SKM-1 treated with dmso at 0.1 percent for 144 hours (cell line): ENCODE measurements at regions not wholly inside any gene's neighbourhood (a gene's known extent, or its start where the extent isn't known, plus 50 kb on each side); places are given as distances from the start of the nearest gene placed in this dataset.

Experiments used
- DNase-seq: peaks from one replicate; lab custom pipeline; 2025; ENCODE audit not compliant: unreplicated experiment; lab: John Stamatoyannopoulos, UW

DNA sequence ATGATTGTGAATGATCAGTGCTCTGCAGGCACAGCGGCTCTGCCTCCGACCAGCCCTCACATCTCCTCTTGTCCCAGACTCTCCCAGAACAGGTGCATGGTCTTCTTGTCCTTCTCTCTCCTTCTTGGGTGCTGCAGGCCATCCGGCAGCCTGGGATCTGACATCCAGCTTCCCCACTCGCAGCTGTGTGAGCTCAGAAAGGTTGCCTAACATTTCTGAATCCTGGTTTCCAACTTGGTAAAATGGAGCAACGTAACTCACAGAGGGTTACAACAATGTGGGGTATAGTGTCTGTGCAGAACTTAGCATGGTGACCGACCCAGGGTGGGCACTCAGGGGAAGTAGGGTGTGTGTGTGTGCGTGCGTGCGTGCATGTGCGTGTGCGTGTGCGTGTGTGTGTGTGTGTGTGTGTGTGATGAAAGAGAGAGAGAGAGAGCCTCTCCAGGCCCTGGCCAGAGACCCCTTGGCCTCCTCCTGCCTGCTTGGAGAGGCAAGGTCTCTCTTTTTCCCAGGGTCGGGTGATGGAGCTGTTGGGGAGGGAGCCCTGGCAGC lies 110.1 kb downstream of the SNX5 start:
- no peak for DNase-seq

DNA sequence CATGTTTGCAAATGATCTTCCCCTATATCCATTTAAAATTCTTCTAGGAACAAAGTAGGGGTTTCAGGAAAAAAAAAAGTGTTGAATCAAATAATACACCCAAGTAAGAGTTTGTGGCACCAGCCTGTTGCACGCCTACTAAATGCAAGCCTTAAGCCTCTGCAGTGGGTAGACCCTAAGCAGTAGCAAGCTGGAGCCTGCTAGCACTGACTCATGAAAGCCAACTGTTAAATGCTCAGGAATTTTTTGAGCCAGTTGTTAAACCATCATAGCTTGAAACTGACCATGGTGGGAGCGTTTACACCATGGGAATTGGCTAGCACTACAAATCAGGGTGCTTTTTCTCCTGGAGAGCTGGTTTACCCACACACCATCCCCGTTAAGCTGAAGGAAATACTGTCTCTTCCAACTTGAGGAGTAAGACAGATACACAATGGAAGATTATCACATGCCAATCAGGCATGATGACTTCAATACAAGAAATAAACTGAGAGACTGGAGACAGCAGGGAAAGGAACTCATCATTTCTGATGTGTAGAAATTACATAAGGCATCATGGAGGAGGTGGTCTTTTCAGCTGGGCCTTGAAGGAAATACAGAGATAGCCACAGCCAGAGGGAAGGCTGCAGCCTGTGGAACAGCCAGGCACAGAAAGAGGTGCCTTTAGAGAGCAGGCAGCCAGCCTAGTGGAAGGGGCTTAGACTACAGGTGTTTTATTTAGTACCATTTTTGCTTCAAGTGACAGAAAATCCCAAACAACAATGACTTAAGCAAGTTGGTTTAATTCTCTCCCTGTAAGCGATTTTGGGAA lies 110.8 kb downstream of the SNX5 start:
- DNase-seq, result no peak

DNA sequence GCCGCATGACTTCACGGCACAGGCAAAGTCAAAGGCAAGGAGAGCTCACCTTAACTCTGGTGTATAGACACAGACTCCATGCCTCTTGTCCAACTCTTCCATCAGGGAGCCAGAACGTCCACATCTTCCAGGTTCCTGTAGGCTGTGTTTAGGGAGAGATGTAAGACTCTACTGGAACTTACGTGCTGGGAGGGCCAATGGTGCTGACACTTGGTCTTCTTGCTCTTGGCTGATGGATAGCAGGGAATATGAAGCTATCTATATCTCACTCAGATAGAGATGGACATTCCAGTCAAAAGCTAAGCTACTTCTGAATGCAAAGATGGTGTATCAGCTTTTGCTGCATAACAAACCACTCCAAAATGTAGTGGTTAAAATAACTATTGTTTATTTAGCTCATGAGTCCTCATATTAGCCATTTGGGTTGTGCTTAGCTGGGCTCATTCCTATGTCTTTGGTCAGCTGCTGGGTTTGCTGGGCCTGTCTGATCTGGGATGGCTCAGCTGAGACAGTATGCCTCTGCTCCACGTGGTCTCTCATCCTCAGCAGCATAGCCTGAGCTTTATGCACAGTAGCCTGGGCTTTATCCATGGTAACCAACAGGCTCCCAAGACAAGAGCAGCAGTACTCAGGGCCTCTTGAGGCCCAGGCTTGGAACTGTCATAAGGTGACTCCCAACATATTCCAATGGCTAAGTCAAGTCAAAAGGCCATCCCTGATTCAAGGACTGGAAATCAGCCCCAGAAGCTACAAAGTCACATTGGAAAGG lies 111.6 kb downstream of the SNX5 start:
- no peak for DNase-seq

DNA sequence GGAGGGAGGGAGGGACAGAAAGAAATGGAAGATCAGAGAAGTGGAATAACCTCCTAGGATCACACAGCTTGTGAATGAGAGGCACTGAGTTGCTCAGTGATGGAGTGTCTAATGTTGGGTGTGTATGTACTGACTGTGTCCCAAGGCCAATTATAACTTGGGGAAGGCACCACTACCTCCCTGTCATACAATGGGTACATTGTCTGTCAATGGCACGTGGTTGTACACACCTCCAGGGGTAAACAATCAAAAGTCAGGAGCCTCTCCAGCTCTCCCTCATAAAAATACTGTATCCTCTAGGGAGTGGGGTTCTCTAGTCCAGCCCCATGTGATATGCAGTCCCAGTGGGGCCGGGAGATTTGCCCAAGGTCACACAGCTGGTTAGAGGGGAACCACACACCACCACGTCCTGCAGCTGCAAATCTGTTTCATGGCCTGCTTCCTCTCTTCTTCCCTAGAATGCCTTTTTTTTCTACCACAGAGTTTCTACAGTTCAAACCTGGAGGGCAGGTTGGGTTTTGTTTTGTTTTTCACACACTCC lies 112.5 kb downstream of the SNX5 start:
- no peak for DNase-seq

DNA sequence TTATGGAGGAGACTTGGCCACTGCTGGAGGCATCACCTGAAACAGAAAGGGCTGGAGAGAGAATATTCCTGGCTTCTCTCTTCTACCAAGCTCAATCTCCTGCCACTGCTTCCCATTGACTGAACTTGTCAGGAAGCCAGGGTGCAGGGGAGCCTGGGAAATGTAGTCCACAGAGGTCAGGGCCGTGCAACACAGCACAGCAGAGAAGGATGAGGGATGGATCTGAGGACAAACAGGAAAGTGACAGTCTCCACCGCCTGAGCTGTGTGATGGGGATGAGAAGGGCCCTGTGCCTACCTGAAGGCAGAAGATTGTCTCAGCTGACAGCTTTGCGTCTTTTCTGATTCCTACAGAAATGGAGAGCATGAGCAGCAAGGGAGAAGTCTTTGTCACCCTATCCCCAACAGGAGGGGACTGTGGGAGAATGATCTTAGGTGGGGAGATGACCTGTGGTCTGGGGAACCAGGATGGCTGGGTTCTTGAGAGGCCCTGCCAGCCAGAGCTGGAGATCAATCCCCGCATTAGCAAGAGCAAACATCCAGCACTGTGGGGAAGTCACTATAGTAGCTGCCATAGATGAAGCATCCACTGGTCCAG lies 114.2 kb downstream of the SNX5 start:
- no peak for DNase-seq

DNA sequence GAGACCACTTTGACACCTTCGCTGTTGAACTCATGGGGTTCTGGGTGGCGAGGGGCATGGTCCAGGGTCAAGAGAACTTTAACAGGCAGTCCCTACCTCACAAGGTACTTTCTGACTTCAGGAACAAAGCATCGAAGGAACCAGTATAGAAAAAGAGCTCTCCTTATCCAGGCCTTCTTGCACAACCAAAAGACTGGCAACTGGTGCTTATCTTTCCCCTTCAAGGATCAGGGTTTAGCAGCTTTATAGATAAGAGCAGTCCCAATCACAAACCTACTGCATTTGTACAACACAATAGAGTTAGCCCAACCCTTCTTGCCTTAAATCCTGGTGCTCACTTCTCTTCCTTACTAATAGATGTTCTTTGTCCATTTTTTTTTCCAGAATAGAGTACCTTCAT lies 116.3 kb downstream of the SNX5 start:
- DNase-seq, result no peak

DNA sequence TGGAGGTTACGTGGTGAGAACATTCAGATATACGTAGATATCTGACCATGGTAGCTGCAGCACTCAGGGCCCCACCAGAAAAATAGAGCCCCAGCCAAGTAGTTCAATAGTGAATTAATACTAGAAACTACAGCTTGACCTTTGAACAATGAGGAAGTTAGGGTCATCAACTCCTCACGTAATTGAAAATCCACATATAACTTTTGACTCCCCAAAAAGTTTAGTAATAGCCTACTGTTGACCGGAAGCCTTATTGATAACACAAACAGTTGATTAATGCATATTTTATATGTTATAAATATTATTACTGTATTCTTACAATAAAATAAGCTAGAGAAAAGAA lies 117.9 kb downstream of the SNX5 start:
- DNase-seq, result no peak

DNA sequence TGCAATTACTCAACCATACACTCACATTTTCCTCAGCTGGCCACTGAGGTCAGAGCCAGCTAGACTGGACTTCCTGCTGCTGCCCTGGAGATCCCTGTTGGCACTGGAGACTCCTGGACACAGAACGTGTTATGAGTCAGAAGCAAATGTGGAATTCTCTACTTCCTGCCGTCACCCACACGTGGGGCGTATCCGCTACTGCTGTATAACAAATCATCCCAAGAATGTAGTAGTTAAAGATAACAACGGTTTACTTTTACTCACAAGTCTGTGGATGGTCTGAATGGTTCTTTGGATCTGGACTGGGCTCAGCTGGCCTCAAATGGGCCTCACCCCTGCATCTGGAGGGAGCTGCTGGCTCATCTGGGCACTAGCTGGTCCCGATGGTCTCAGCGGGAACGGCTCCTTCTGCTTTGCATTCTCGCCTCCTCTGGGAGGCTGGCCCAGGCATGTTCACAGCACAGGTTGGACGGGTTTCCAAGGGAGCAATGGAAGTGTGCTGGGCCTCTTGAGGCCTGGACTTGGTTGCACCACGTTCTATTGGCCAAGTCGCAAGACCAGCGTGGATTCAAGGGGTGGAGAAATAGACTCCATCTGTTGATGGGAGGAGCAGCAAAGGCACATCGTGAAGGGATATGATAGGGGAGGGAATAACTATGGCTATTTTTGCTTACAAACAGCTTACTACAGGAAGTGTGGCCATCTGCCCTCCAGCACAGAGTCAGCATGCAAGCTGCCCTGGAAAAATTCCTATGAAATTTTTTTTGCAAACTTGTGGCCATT lies 118.5 kb downstream of the SNX5 start:
- no peak for DNase-seq

DNA sequence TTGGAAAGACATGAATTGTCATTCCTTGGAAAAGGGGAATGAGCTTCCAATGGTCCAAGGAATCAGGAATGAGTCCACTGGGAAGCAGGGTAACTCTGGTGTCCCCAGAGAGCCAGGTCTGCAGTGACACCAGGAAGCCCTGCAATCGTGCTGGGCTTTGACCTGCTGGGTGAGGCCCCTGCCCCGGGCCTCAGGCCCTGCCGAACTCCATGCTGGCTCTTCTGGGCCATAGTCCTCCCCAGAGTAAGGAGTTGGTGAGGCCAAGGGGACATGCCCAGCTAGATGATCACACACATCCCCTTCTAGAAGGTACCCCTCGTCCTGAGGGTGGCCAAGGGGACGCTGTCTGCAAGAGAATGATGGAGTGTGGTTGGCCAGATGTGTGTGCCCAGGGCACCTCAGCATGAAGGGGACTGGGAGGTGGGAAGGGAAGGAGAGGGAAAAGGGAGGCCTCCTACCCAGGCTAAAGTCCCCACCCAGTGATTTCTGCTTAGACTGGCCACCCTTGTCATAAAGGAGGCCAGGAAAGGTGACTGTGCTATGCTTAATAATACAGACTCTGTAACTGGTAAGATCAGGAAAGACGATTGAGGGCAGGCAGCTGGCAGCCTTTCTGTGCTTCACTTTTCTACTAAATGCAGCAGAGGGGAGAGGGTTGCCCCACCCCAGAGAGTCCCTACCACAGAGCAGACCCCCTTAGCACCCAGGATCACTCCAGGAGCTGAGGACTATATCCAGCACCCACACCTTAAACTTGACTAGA lies 119.3 kb downstream of the SNX5 start:
- DNase-seq, result no peak

DNA sequence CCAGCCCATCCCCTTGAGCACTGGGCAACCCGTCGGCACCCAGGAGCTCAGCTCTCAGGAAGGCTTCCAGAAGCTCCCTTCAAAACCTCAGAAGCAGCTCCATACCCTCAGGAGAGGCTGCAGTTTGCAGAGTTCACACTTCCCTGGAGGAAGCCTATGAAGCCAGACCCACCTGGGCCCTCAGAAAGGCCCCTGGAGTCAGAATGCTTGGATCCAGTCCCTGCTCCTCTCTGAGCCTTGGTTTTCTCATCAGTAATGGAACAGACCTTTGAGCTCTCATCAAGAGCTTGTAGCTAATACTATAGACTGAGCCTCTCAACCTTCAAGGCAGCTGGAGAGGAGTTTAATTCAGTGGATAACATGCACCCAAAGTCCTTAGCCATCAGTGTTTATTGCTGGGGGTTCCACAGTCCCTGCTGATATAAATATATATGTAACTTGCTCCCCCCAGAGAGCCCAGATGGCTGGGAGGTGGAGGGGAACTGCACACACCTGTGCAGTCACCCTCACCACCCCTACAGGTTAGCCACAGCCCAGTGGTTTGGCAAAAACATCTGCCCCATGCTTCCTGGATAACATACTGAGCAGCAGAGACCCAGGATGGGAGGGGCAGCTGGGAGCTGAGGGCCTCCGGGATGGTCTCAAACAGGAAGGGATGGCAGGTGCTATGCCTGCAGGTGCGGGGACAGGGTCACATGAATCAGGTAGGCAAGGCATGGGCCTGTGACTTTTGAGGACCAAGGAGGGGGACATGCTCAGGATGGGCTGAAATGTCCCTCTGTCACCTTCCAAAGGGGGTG lies 120.1 kb downstream of the SNX5 start:
- no peak for DNase-seq

DNA sequence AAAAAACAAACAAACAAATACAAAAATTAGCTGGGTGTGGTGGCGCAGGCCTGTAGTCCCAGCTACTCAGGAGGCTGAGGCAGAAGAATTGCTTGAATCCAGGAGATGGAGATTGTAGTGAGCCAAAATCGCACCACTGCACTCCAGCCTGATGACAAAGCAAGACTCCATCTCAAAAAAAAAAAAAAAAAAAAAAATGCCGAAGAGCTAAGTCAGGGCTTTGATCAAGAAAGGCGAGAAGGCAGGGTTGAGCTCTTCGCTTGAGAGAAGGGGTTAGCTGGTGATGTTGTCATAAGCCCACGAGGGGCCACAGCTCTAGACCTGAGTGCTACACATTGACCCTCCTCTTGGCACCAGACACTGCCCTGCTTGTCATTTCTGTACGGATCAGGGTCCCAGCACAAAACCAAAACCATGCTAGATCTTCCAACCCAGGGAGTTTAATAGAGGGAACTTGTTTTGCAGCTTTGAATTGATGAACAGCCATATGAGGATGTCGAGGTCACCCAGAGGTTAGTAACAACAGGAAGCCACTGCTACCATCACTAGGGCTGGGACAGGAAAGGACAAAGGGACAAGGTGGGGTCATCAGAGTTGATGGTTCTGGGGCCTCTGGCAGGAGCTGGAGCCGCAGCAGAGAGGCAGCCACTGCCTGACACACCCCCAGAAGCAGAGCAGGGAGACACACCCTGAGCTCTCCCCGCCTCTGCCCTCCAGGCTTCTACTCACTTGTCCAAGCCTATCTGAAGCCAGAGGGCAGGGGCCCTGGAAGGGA lies 122.7 kb downstream of the SNX5 start:
- DNase-seq, result peak; percentile 35

DNA sequence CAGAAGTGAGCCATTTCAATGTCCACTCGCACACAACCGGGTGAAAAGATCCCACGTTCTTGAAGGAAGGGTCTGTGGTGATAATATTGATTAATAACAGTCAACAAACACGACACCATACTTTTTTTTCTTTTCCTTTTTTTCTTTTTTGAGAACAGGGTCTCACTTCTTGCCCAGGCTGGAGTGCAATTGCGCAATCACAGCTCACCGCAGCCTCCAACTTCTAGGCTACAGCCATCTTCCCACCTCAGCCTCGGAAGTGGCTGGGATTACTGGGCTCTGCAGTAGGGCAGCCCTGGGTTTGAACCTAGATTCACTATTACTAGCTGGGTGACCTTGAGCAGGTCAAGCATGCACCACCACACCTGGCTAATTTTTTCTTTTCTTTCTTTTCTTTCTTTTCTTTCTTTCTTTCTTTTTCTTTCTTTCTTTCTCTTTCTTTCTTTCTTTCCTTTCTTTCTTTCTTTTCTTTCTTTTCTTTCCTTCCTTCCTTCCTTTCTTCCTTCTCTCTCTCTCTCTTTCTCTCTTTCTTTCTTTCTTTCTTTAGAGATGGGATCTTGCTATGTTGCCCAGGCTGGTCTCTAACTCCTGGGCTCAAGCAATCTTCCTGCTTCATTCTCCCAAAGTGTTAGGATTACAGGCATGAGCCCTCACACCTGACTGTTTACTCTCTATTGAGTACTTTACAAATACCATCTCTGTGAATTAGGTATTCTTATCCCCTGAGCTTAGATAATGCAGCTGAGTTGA lies 123.9 kb downstream of the SNX5 start:
- no peak for DNase-seq

DNA sequence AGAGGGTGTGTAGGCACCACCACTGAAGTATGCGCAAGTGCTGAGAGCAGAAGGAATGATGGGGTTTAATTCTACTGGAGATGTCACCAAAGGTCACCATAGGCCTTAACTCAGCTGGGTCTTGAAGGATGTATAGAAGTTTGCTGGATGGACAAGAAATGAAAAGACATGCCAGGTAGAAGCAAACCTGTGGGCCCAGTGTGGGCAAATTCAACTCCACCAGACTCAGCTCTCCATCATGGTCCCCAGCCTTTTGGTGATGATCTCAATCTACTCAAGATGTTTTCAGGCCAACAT lies 124.5 kb downstream of the SNX5 start:
- DNase-seq, result no peak

DNA sequence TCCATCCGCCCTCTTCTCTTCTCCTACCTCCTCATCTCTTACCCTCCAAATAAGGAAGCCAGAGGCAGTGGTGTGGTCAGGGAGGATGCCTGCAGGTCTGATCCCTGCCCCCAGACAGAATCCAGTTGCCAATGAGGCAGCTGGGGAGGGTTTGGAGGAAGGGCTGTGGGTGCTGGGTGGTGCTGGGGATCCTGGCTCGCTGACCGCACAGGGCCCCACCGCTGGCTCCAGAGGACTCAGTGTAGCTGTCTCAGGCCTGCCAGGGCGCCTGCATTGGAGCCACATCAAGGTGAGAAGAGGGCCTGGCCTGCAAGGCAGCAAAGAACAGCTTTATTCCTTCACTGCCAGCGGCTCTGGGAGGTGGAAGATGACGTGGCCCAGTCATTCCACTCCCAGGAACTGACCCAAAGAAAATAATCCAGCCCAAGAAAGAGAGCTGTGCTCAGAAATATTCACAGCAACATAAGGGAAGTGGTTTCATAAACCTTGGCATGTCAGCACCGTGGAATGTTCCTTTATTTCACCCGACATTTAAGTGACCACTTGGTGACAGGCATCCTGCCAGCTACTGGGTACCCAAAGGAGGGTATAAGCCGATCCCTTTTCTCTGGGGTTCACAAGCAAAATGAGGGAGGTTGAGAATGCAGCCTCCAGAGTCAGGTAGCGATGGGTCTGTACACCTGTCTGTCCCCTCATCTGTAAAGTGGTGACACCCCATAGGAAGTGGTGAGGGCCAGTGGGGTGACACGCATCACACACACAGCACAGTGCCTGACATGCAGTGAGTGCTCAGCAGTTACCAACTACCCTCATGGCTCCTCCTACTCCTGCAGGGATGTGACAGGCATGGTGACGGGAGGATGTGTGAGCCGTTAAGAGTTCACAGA lies 125.1 kb downstream of the SNX5 start:
- DNase-seq, result no peak

DNA sequence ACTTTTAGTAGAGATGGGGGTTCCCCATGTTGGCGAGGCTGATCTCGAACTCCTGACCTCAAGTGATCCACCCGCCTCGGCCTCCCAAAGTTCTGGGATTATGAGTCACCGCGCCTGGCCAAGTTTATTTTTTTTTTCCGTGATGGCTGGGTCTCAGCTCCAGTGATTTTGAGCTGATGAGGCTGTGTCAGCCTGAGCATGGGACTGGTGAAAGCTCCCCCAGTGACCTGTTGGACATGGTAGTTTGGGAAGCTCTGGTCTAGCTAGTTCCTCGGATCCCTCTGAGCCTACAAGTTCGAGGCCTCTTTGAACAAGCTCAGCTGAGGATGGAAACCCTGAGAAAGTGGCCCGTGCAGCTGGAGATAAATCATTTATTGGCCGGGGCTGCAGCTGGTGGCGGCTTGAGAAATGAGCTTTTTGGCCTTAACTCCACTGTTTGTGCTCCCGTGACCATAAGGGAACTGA lies 126.8 kb downstream of the SNX5 start:
- DNase-seq, result no peak

DNA sequence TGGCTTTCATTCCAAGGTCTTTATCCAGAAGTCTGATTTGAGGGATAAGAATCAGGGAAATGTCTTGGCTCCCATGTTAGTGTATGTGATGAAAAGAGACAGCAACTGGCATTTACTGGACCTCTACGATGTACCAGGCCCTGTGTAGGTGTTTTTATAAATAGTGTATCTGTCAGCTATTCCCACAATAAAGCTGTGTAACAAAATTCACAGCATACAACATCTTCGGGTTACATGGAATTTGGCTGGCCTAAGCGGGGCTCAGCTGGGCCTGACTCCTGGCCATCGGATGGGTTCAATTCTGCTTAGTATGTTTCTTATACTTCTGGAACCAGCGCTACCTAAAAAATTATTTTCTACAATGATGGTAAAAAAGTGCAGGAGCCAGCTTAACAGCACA lies 128.2 kb downstream of the SNX5 start:
- DNase-seq, result no peak

DNA sequence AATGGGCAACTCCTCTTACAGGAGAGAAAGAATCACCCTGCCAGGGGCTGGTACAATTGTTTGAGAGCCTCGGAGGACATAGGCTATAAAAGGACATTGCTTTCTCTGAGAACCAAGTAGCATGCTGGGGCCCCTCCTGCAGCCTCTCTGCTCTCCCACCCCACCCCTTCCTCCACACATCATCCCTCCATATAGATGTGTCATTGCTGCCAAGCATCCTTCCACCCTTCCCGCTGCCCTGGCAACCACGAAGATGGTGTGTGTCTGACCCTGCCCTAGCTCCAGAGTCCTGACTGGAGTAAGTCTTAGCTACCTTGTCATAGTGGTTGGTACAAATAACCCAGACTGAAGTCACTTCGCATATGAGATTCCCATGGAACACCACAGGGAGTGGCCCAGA lies 129.7 kb downstream of the SNX5 start:
- DNase-seq, result no peak
